OCI-LY1 (cell line): ENCODE measurements at regions not wholly inside any gene's neighbourhood (a gene's known extent, or its start where the extent isn't known, plus 50 kb on each side); places are given as distances from the start of the nearest gene placed in this dataset.

ENCODE experiments used
- CTCF ChIP-seq: fragments of 200-600 bp; sonication (generic), shearing (Covaris generic); IDR thresholded peaks from 2 replicates; pipeline ENCODE4 v1.5.1; 2017; ENCODE audit warnings: mild to moderate bottlenecking, antibody characterized with exemption, low read length, moderate library complexity, mixed read lengths
- EZH2 ChIP-seq: fragments of 200-600 bp; sonication (generic), shearing (Covaris generic); IDR thresholded peaks from 2 replicates; pipeline ENCODE4 v1.8.0; 2017; ENCODE audit warnings: borderline replicate concordance, mixed run types, mild to moderate bottlenecking, antibody characterized with exemption, low read length, moderate library complexity, mixed read lengths

GRCh38 chr14:35938770-35939169, 112.6 kb downstream of the BRMS1L start:
- TF ChIP-seq CTCF (no peak), EZH2 (no peak)
